ENCODE measurements at regions not wholly inside any gene's neighbourhood (a gene's known extent, or its start where the extent isn't known, plus 50 kb on each side); places are given as distances from the start of the nearest gene placed in this dataset.

GRCh38 chr4:36763814-36764213 lies 480.7 kb upstream of the NWD2 start:
- no peaks in the 10 kb centered on the region for H3K36me3 ChIP-seq (replicated peaks)
- in situ Hi-C loops (cut with HindIII; ENCODE audit: low pct_ligation_motif_present, low sequenced_read_pairs), result no loop called here
- DNase-seq, result no peak
- H3K27ac ChIP-seq, result no peak overlapping the region
- no peak overlapping the region for H3K4me3 ChIP-seq (ENCODE audit: low read depth, low read length)
- H3K27me3 ChIP-seq (replicated peaks), result no peaks in the 10 kb centered on the region
- TF ChIP-seq, protein P1, sequence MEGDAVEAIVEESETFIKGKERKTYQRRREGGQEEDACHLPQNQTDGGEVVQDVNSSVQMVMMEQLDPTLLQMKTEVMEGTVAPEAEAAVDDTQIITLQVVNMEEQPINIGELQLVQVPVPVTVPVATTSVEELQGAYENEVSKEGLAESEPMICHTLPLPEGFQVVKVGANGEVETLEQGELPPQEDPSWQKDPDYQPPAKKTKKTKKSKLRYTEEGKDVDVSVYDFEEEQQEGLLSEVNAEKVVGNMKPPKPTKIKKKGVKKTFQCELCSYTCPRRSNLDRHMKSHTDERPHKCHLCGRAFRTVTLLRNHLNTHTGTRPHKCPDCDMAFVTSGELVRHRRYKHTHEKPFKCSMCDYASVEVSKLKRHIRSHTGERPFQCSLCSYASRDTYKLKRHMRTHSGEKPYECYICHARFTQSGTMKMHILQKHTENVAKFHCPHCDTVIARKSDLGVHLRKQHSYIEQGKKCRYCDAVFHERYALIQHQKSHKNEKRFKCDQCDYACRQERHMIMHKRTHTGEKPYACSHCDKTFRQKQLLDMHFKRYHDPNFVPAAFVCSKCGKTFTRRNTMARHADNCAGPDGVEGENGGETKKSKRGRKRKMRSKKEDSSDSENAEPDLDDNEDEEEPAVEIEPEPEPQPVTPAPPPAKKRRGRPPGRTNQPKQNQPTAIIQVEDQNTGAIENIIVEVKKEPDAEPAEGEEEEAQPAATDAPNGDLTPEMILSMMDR (IDR thresholded peaks at IDR 0.05; ENCODE audit: low read depth, low read length, missing control alignments), result no peak

DNA sequence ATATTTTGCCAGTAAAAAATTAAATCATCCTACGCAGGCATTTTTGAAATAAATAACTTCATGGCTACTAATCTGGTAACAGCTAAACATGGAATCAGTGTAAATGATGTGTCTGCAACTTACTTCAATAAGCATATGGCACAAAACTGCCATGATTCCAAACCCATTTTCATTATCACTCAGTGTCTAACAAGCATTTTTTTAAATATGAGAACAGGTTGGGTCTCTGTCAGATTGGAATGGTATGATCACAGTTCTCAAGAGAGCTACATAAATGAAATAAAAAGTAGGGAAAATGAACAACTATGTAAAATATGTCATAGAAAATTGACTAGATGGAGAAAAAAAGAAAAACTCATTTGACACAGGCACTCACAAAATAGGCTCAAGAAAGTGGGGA lies 476.9 kb upstream of the NWD2 start:
- TF ChIP-seq, protein P1 (IDR thresholded peaks at IDR 0.05; ENCODE audit: low read depth, low read length, missing control alignments), result no peak
- Histone ChIP-seq H3K4me3 (ENCODE audit: low read depth, low read length) (no peak overlapping the region), H3K27ac (no peak overlapping the region), H3K36me3 (replicated peaks) (no peaks in the 10 kb centered on the region), H3K27me3 (replicated peaks) (no peaks in the 10 kb centered on the region)
- in situ Hi-C loops (cut with HindIII; ENCODE audit: low pct_ligation_motif_present, low sequenced_read_pairs), result no loop called here
- DNase-seq, result no peak

- Histone ChIP-seq H3K4me3 (ENCODE audit: low read depth, low read length) (no peak overlapping the region), H3K27me3 (replicated peaks) (no peaks in the 10 kb centered on the region), H3K36me3 (replicated peaks) (no peaks in the 10 kb centered on the region), H3K27ac (no peak overlapping the region)
- no peak for DNase-seq
- TF ChIP-seq, protein P1 (IDR thresholded peaks at IDR 0.05; ENCODE audit: low read depth, low read length, missing control alignments), result no peak
- in situ Hi-C loops (cut with HindIII; ENCODE audit: low pct_ligation_motif_present, low sequenced_read_pairs), result no loop called here
These were observed 473.0 kb upstream of the NWD2 start for GRCh38 chr4:36771411-36772153.

GRCh38 chr4:36772154-36772516 lies 472.4 kb upstream of the NWD2 start:
- in situ Hi-C loops (cut with HindIII; ENCODE audit: low pct_ligation_motif_present, low sequenced_read_pairs), result no loop called here
- DNase-seq, result no peak

GRCh38 chr4:36773467-36773866 lies 471.1 kb upstream of the NWD2 start:
- TF ChIP-seq, protein P1 (IDR thresholded peaks at IDR 0.05; ENCODE audit: low read depth, low read length, missing control alignments), result no peak
- Histone ChIP-seq H3K27ac (no peak overlapping the region), H3K4me3 (ENCODE audit: low read depth, low read length) (no peak overlapping the region), H3K36me3 (replicated peaks) (no peaks in the 10 kb centered on the region), H3K27me3 (replicated peaks) (no peaks in the 10 kb centered on the region)
- in situ Hi-C loops (cut with HindIII; ENCODE audit: low pct_ligation_motif_present, low sequenced_read_pairs), result no loop called here
- DNase-seq, result no peak

More at GRCh38 chr4:36772154-36772516, 472.4 kb upstream of the NWD2 start:
- Histone ChIP-seq H3K36me3 (replicated peaks) (no peaks in the 10 kb centered on the region), H3K4me3 (ENCODE audit: low read depth, low read length) (no peak overlapping the region), H3K27me3 (replicated peaks) (no peaks in the 10 kb centered on the region), H3K27ac (no peak overlapping the region)
- TF ChIP-seq, protein P1 (IDR thresholded peaks at IDR 0.05; ENCODE audit: low read depth, low read length, missing control alignments), result no peak

GRCh38 chr4:36775544-36775943 lies 469.0 kb upstream of the NWD2 start:
- TF ChIP-seq, protein P1 (IDR thresholded peaks at IDR 0.05; ENCODE audit: low read depth, low read length, missing control alignments), result no peak
- Histone ChIP-seq H3K36me3 (replicated peaks) (no peaks in the 10 kb centered on the region), H3K27ac (no peak overlapping the region), H3K4me3 (ENCODE audit: low read depth, low read length) (no peak overlapping the region), H3K27me3 (replicated peaks) (no peaks in the 10 kb centered on the region)
- no peak for DNase-seq
- in situ Hi-C loops (cut with HindIII; ENCODE audit: low pct_ligation_motif_present, low sequenced_read_pairs), result no loop called here

Data from brain microvascular endothelial cell (primary cell).